Endothelial cell (in vitro differentiated cells): ENCODE measurements at regions not wholly inside any gene's neighbourhood (a gene's known extent, or its start where the extent isn't known, plus 50 kb on each side); places are given as distances from the start of the nearest gene placed in this dataset.

ENCODE experiments used
- DNase-seq: peaks from one replicate; pipeline ENCODE4 v3.0.0; 2021; ENCODE audit warnings: low spot score
- H3K27ac Mint-ChIP-seq: one replicate; pipeline ENCODE4 v1.8.0; 2021; ENCODE audit warnings: mixed read lengths, inconsistent platforms; ENCODE audit not compliant: unreplicated experiment
- H3K27me3 Mint-ChIP-seq: one replicate; pipeline ENCODE4 v1.8.0; 2021; ENCODE audit warnings: mild to moderate bottlenecking, moderate library complexity, mixed read lengths, inconsistent platforms; ENCODE audit not compliant: unreplicated experiment
- H3K36me3 Mint-ChIP-seq: one replicate; pipeline ENCODE4 v1.8.0; 2021; ENCODE audit warnings: mild to moderate bottlenecking, low read depth, mixed read lengths, inconsistent platforms; ENCODE audit not compliant: unreplicated experiment
- H3K4me1 Mint-ChIP-seq: one replicate; pipeline ENCODE4 v1.8.0; 2021; ENCODE audit warnings: mild to moderate bottlenecking, mixed read lengths, inconsistent platforms; ENCODE audit not compliant: unreplicated experiment
- H3K4me3 Mint-ChIP-seq: one replicate; pipeline ENCODE4 v1.8.0; 2021; ENCODE audit warnings: mild to moderate bottlenecking, mixed read lengths, inconsistent platforms; ENCODE audit not compliant: unreplicated experiment
- H3K9me3 Mint-ChIP-seq: one replicate; pipeline ENCODE4 v1.8.0; 2021; ENCODE audit warnings: mixed read lengths, inconsistent platforms; ENCODE audit not compliant: unreplicated experiment
- CTCF ChIP-seq: fragments of 200-600 bp; sonication (generic); IDR thresholded peaks from one replicate; pipeline ENCODE4 v1.5.0; 2021; ENCODE audit warnings: antibody characterized with exemption; ENCODE audit not compliant: unreplicated experiment

GRCh38 chr20:60953321-60953720, 298.7 kb upstream of the CDH4 start:
- no peak overlapping the region for H3K4me3 Mint-ChIP-seq
- H3K27me3 Mint-ChIP-seq, result peaks cover 4% of the 10 kb centered on the region
- TF ChIP-seq CTCF, result no peak
- H3K4me1 Mint-ChIP-seq, result no peaks in the 10 kb centered on the region
- no peak overlapping the region for H3K27ac Mint-ChIP-seq
- no peaks in the 10 kb centered on the region for H3K9me3 Mint-ChIP-seq
- no peak for DNase-seq
- H3K36me3 Mint-ChIP-seq, result no peaks in the 10 kb centered on the region

- no peak for TF ChIP-seq CTCF
- Mint-ChIP-seq H3K27ac (no peak overlapping the region), H3K4me3 (no peak overlapping the region), H3K9me3 (no peaks in the 10 kb centered on the region), H3K27me3 (peaks cover 2% of the 10 kb centered on the region), H3K4me1 (no peaks in the 10 kb centered on the region), H3K36me3 (no peaks in the 10 kb centered on the region)
- DNase-seq, result no peak
These were observed 296.4 kb upstream of the CDH4 start for GRCh38 chr20:60955706-60956105.

- no peak for DNase-seq
- H3K4me3 Mint-ChIP-seq, result no peak overlapping the region
- H3K27ac Mint-ChIP-seq, result no peak overlapping the region
- no peaks in the 10 kb centered on the region for H3K9me3 Mint-ChIP-seq
- H3K36me3 Mint-ChIP-seq, result no peaks in the 10 kb centered on the region
- H3K27me3 Mint-ChIP-seq, result peaks cover 2% of the 10 kb centered on the region
- H3K4me1 Mint-ChIP-seq, result no peaks in the 10 kb centered on the region
- no peak for TF ChIP-seq CTCF
These were observed 295.9 kb upstream of the CDH4 start for GRCh38 chr20:60956194-60956593.

GRCh38 chr20:60957621-60958020, 294.4 kb upstream of the CDH4 start:
- TF ChIP-seq CTCF, result no peak
- Mint-ChIP-seq H3K9me3 (no peaks in the 10 kb centered on the region), H3K27ac (no peak overlapping the region), H3K36me3 (no peaks in the 10 kb centered on the region), H3K4me3 (no peak overlapping the region), H3K27me3 (peaks cover 2% of the 10 kb centered on the region), H3K4me1 (no peaks in the 10 kb centered on the region)
- no peak for DNase-seq

- Mint-ChIP-seq H3K4me1 (no peaks in the 10 kb centered on the region), H3K36me3 (no peaks in the 10 kb centered on the region), H3K9me3 (no peaks in the 10 kb centered on the region), H3K27ac (no peak overlapping the region), H3K27me3 (no peaks in the 10 kb centered on the region), H3K4me3 (no peak overlapping the region)
- no peak for DNase-seq
- no peak for TF ChIP-seq CTCF
These were observed 292.1 kb upstream of the CDH4 start for GRCh38 chr20:60959971-60960370.
